ENCODE measurements at regions not wholly inside any gene's neighbourhood (a gene's known extent, or its start where the extent isn't known, plus 50 kb on each side); places are given as distances from the start of the nearest gene placed in this dataset.

- ATAC-seq (no peak), DNase-seq (no peak)
- intact Hi-C loops (cut with DNase I): no loop called here
These were observed 75.8 kb upstream of the AFF2 start for GRCh38 chrX:148424570-148424969.

GRCh38 chrX:148426467-148426866, 74.0 kb upstream of the AFF2 start:
- ATAC-seq (no peak), DNase-seq (no peak)
- intact Hi-C loops (cut with DNase I): no loop called here

GRCh38 chrX:148441387-148441786, 59.0 kb upstream of the AFF2 start:
- intact Hi-C loops (cut with DNase I): no loop called here
- ATAC-seq (no peak), DNase-seq (no peak)

- ATAC-seq (no peak), DNase-seq (no peak)
- intact Hi-C loops (cut with DNase I): no loop called here
These were observed 57.2 kb upstream of the AFF2 start for GRCh38 chrX:148443216-148443615.

- DNase-seq (no peak), ATAC-seq (no peak)
- intact Hi-C loops (cut with DNase I): no loop called here
These were observed 51.7 kb upstream of the AFF2 start for GRCh38 chrX:148448686-148449085.

All from left cardiac atrium (tissue), 4 donors.